Endodermal cell (in vitro differentiated cells): ENCODE measurements at regions not wholly inside any gene's neighbourhood (a gene's known extent, or its start where the extent isn't known, plus 50 kb on each side); places are given as distances from the start of the nearest gene placed in this dataset.

Experiments used
- DNase-seq: peaks from one replicate; pipeline ENCODE4 v3.0.0-alpha.2; 2017
- H3K27ac ChIP-seq: 2 replicates; pipeline ENCODE4 v1.5.1; 2013; ENCODE audit warnings: mild to moderate bottlenecking, low read depth, low read length, moderate library complexity
- H3K27me3 ChIP-seq: 2 replicates; pipeline ENCODE4 v1.6.1; 2013; ENCODE audit warnings: mild to moderate bottlenecking, low read length, moderate library complexity; ENCODE audit not compliant: insufficient read depth, control insufficient read depth, poor library complexity, severe bottlenecking
- H3K36me3 ChIP-seq: 2 replicates; pipeline ENCODE4 v1.7.0; 2013; ENCODE audit warnings: mild to moderate bottlenecking, low read length, moderate library complexity; ENCODE audit not compliant: control insufficient read depth, insufficient read depth
- H3K4me1 ChIP-seq: one replicate; pipeline ENCODE4 v1.7.0; 2013; ENCODE audit warnings: low read length; ENCODE audit not compliant: control insufficient read depth, insufficient read depth
- H3K4me3 ChIP-seq: 2 replicates; pipeline ENCODE4 v1.5.1; 2013; ENCODE audit warnings: mild to moderate bottlenecking, low read length, moderate library complexity
- H3K9ac ChIP-seq: 2 replicates; pipeline ENCODE4 v1.6.1; 2013; ENCODE audit warnings: mild to moderate bottlenecking, low read length, moderate library complexity; ENCODE audit not compliant: poor library complexity, severe bottlenecking; ENCODE audit errors: extremely low read depth
- H3K9me3 ChIP-seq: 2 replicates; pipeline ENCODE4 v1.6.1; 2013; ENCODE audit warnings: mild to moderate bottlenecking, low read length, moderate library complexity; ENCODE audit not compliant: control insufficient read depth
- H3K27ac Mint-ChIP-seq: 2 replicates; pipeline ENCODE4 v1.8.0; 2020; ENCODE audit warnings: mixed read lengths
- H3K27me3 Mint-ChIP-seq: 2 replicates; pipeline ENCODE4 v1.8.0; 2021; ENCODE audit warnings: mild to moderate bottlenecking, mixed read lengths; ENCODE audit not compliant: insufficient read depth
- H3K36me3 Mint-ChIP-seq: 2 replicates; pipeline ENCODE4 v1.8.0; 2020; ENCODE audit warnings: low read depth, mixed read lengths
- H3K4me1 Mint-ChIP-seq: 2 replicates; pipeline ENCODE4 v1.8.0; 2020; ENCODE audit warnings: mixed read lengths
- H3K4me3 Mint-ChIP-seq: 2 replicates; pipeline ENCODE4 v1.8.0; 2020; ENCODE audit warnings: mild to moderate bottlenecking, moderate library complexity, mixed read lengths
- H3K9me3 Mint-ChIP-seq: 2 replicates; pipeline ENCODE4 v1.8.0; 2020; ENCODE audit warnings: mild to moderate bottlenecking, mixed read lengths
- CTCF ChIP-seq: fragments of 200-600 bp; sonication (generic); conservative IDR thresholded peaks from 2 replicates; pipeline ENCODE4 v1.5.0; 2021; ENCODE audit warnings: antibody characterized with exemption, mild to moderate bottlenecking
- WGBS, 2 experiments: methylation state at CpG; one replicate each; pipeline versions ENCODE4 v1.1.5 to v1.1.7; 2013; ENCODE audit warnings: missing lambda C conversion rate in 2 of 2, mixed read lengths in 1 of 2; ENCODE audit not compliant: insufficient coverage in 1 of 2, insufficient read length in 1 of 2; 5-methylcytosine and 5-hydroxymethylcytosine counted together

- no peak overlapping the region for H3K4me3 Mint-ChIP-seq
- Histone ChIP-seq H3K4me3 (no peak overlapping the region), H3K9me3 (no peaks in the 10 kb centered on the region), H3K27ac (no peak overlapping the region), H3K27me3 (no peaks in the 10 kb centered on the region), H3K9ac (no peak overlapping the region), H3K36me3 (no peaks in the 10 kb centered on the region), H3K4me1 (no peaks in the 10 kb centered on the region)
- TF ChIP-seq CTCF, result no peak
- no peak overlapping the region for H3K27ac Mint-ChIP-seq
- no peaks in the 10 kb centered on the region for H3K9me3 Mint-ChIP-seq
- no peak for DNase-seq
- peaks cover 2% of the 10 kb centered on the region for H3K27me3 Mint-ChIP-seq
- no peaks in the 10 kb centered on the region for H3K36me3 Mint-ChIP-seq
- H3K4me1 Mint-ChIP-seq, result no peaks in the 10 kb centered on the region
- whole genome bisulfite sequencing, 2 experiments, result 92 to 95% methylated on average over 15 to 19 of the region's 19 CpGs
Measured at GRCh38 chr20:24797745-24798655, 151.1 kb upstream of the CST7 start.

GRCh38 chr20:24798930-24799705, 150.0 kb upstream of the CST7 start:
- Mint-ChIP-seq H3K36me3 (no peaks in the 10 kb centered on the region), H3K27me3 (no peaks in the 10 kb centered on the region), H3K9me3 (no peaks in the 10 kb centered on the region), H3K4me3 (no peak overlapping the region), H3K27ac (no peak overlapping the region), H3K4me1 (no peaks in the 10 kb centered on the region)
- H3K36me3 ChIP-seq, result no peaks in the 10 kb centered on the region
- no peak overlapping the region for H3K4me3 ChIP-seq
- DNase-seq, result no peak
- H3K9ac ChIP-seq, result no peak overlapping the region
- TF ChIP-seq CTCF, result no peak
- H3K4me1 ChIP-seq, result no peaks in the 10 kb centered on the region
- 86 to 91% methylated on average over 9 to 13 of the region's 13 CpGs for WGBS, 2 experiments
- no peak overlapping the region for H3K27ac ChIP-seq
- no peaks in the 10 kb centered on the region for H3K27me3 ChIP-seq
- no peaks in the 10 kb centered on the region for H3K9me3 ChIP-seq

GRCh38 chr20:24799971-24800580, 149.0 kb upstream of the CST7 start:
- Mint-ChIP-seq H3K4me3 (no peak overlapping the region), H3K4me1 (no peaks in the 10 kb centered on the region), H3K27ac (no peak overlapping the region), H3K9me3 (no peaks in the 10 kb centered on the region), H3K36me3 (no peaks in the 10 kb centered on the region), H3K27me3 (no peaks in the 10 kb centered on the region)
- Histone ChIP-seq H3K4me3 (no peak overlapping the region), H3K9ac (no peak overlapping the region), H3K27me3 (no peaks in the 10 kb centered on the region), H3K4me1 (no peaks in the 10 kb centered on the region), H3K36me3 (no peaks in the 10 kb centered on the region), H3K27ac (no peak overlapping the region), H3K9me3 (no peaks in the 10 kb centered on the region)
- TF ChIP-seq CTCF, result no peak
- 90 to 92% methylated on average over 7 to 12 of the region's 12 CpGs for WGBS, 2 experiments
- DNase-seq, result no peak
